ENCODE measurements at regions not wholly inside any gene's neighbourhood (a gene's known extent, or its start where the extent isn't known, plus 50 kb on each side); places are given as distances from the start of the nearest gene placed in this dataset.

DNA sequence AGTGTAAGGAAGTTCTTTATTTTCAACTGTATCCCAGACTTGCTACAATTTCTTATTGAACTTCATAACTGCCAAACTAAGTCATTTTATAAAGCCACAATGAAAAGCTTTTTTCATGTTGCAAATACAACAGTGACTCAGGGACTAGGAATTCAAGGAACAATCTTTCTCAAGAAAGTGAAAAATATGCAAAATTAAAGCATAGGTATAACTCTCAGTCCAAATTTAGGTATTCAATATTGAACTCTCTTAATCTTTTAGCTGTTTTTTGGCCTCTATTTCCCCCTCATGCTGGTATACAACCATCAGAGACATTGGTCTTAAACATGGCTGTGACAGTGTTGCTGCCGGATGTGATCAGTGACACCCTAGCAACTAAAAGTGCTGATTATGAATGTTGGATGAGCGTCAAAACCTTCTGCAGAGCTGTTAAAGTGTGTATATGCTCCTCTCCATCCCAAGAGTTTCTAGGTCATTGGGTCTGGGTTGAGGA, 476.9 kb downstream of the ZNF385D start:
- TF ChIP-seq POLR2A (IDR thresholded peaks at IDR 0.05) = no peak
- TF ChIP-seq, protein P1, sequence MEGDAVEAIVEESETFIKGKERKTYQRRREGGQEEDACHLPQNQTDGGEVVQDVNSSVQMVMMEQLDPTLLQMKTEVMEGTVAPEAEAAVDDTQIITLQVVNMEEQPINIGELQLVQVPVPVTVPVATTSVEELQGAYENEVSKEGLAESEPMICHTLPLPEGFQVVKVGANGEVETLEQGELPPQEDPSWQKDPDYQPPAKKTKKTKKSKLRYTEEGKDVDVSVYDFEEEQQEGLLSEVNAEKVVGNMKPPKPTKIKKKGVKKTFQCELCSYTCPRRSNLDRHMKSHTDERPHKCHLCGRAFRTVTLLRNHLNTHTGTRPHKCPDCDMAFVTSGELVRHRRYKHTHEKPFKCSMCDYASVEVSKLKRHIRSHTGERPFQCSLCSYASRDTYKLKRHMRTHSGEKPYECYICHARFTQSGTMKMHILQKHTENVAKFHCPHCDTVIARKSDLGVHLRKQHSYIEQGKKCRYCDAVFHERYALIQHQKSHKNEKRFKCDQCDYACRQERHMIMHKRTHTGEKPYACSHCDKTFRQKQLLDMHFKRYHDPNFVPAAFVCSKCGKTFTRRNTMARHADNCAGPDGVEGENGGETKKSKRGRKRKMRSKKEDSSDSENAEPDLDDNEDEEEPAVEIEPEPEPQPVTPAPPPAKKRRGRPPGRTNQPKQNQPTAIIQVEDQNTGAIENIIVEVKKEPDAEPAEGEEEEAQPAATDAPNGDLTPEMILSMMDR (IDR thresholded peaks at IDR 0.05) = no peak

Measured in Peyer's patch (tissue), 4 donors.